ENCODE measurements at regions not wholly inside any gene's neighbourhood (a gene's known extent, or its start where the extent isn't known, plus 50 kb on each side); places are given as distances from the start of the nearest gene placed in this dataset.
A peak's percentile ranks its signal among the peaks of the same experiment; 100 is the strongest.

- H3K9ac ChIP-seq (ENCODE audit: low read depth, low read length), result no peak overlapping the region
- no peaks in the 10 kb centered on the region for H3K9me3 ChIP-seq (ENCODE audit: control insufficient read depth, insufficient read depth, low read length)
- no peak overlapping the region for H3K4me3 ChIP-seq (ENCODE audit: low read depth, low read length)
- no peak overlapping the region for H3K27ac ChIP-seq (ENCODE audit: low read depth, low read length)
- H3K4me1 ChIP-seq (ENCODE audit: control insufficient read depth, insufficient read depth, low read length), result peaks cover 4% of the 10 kb centered on the region; the same call in 1 of the 2 replicates
- no peaks in the 10 kb centered on the region for H3K27me3 ChIP-seq (ENCODE audit: control insufficient read depth, insufficient read depth, low read length)
- H3K36me3 ChIP-seq (ENCODE audit: control insufficient read depth, insufficient read depth, low read length), result no peaks in the 10 kb centered on the region
Observed at GRCh38 chr3:59163953-59164352, 114.1 kb upstream of the CFAP20DC start.

- Histone ChIP-seq H3K9ac (ENCODE audit: low read depth, low read length) (no peak overlapping the region), H3K4me1 (ENCODE audit: control insufficient read depth, insufficient read depth, low read length) (peaks cover 4% of the 10 kb centered on the region; the same call in 1 of the 2 replicates)
Observed at GRCh38 chr3:59161048-59161447, 111.2 kb upstream of the CFAP20DC start.

GRCh38 chr3:59160133-59160746, 110.4 kb upstream of the CFAP20DC start:
- Histone ChIP-seq H3K4me1 (ENCODE audit: control insufficient read depth, insufficient read depth, low read length) (0 out of 2 replicates have a peak, but pooled peaks cover 2% of the 10 kb centered on the region), H3K9ac (ENCODE audit: low read depth, low read length) (no peak overlapping the region), H3K27ac (ENCODE audit: low read depth, low read length) (no peak overlapping the region), H3K9me3 (ENCODE audit: control insufficient read depth, insufficient read depth, low read length) (no peaks in the 10 kb centered on the region), H3K36me3 (ENCODE audit: control insufficient read depth, insufficient read depth, low read length) (no peaks in the 10 kb centered on the region), H3K4me3 (ENCODE audit: low read depth, low read length) (no peak overlapping the region), H3K27me3 (ENCODE audit: control insufficient read depth, insufficient read depth, low read length) (no peaks in the 10 kb centered on the region)

More at GRCh38 chr3:59161048-59161447, 111.2 kb upstream of the CFAP20DC start:
- H3K36me3 ChIP-seq (ENCODE audit: control insufficient read depth, insufficient read depth, low read length), result no peaks in the 10 kb centered on the region
- no peak overlapping the region for H3K4me3 ChIP-seq (ENCODE audit: low read depth, low read length)
- no peaks in the 10 kb centered on the region for H3K27me3 ChIP-seq (ENCODE audit: control insufficient read depth, insufficient read depth, low read length)
- H3K9me3 ChIP-seq (ENCODE audit: control insufficient read depth, insufficient read depth, low read length), result no peaks in the 10 kb centered on the region
- no peak overlapping the region for H3K27ac ChIP-seq (ENCODE audit: low read depth, low read length)

GRCh38 chr3:59153648-59154047, 103.8 kb upstream of the CFAP20DC start:
- no peak overlapping the region for H3K27ac ChIP-seq (ENCODE audit: low read depth, low read length)
- H3K4me1 ChIP-seq (ENCODE audit: control insufficient read depth, insufficient read depth, low read length), result peaks cover 11% of the 10 kb centered on the region; the same call in 1 of the 2 replicates
- H3K9ac ChIP-seq (ENCODE audit: low read depth, low read length), result no peak overlapping the region
- H3K9me3 ChIP-seq (ENCODE audit: control insufficient read depth, insufficient read depth, low read length), result no peaks in the 10 kb centered on the region
- no peak overlapping the region for H3K4me3 ChIP-seq (ENCODE audit: low read depth, low read length)
- H3K36me3 ChIP-seq (ENCODE audit: control insufficient read depth, insufficient read depth, low read length), result no peaks in the 10 kb centered on the region
- no peaks in the 10 kb centered on the region for H3K27me3 ChIP-seq (ENCODE audit: control insufficient read depth, insufficient read depth, low read length)

- Histone ChIP-seq H3K4me3 (ENCODE audit: low read depth, low read length) (no peak overlapping the region), H3K9me3 (ENCODE audit: control insufficient read depth, insufficient read depth, low read length) (no peaks in the 10 kb centered on the region)
Observed at GRCh38 chr3:59152943-59153342, 103.1 kb upstream of the CFAP20DC start.

GRCh38 chr3:59150039-59150438, 100.2 kb upstream of the CFAP20DC start:
- no peaks in the 10 kb centered on the region for H3K36me3 ChIP-seq (ENCODE audit: control insufficient read depth, insufficient read depth, low read length)
- no peak overlapping the region for H3K27ac ChIP-seq (ENCODE audit: low read depth, low read length)
- no peaks in the 10 kb centered on the region for H3K9me3 ChIP-seq (ENCODE audit: control insufficient read depth, insufficient read depth, low read length)
- 0 out of 2 replicates have a peak overlapping the region, but pooled peaks have one; percentile 7 for H3K4me3 ChIP-seq (ENCODE audit: low read depth, low read length)
- no peaks in the 10 kb centered on the region for H3K27me3 ChIP-seq (ENCODE audit: control insufficient read depth, insufficient read depth, low read length)
- no peak overlapping the region for H3K9ac ChIP-seq (ENCODE audit: low read depth, low read length)
- H3K4me1 ChIP-seq (ENCODE audit: control insufficient read depth, insufficient read depth, low read length), result peaks cover 7% of the 10 kb centered on the region; the same call in 1 of the 2 replicates

More at GRCh38 chr3:59152943-59153342, 103.1 kb upstream of the CFAP20DC start:
- Histone ChIP-seq H3K4me1 (ENCODE audit: control insufficient read depth, insufficient read depth, low read length) (peaks cover 11% of the 10 kb centered on the region; the same call in 1 of the 2 replicates), H3K27me3 (ENCODE audit: control insufficient read depth, insufficient read depth, low read length) (no peaks in the 10 kb centered on the region), H3K9ac (ENCODE audit: low read depth, low read length) (no peak overlapping the region), H3K27ac (ENCODE audit: low read depth, low read length) (no peak overlapping the region), H3K36me3 (ENCODE audit: control insufficient read depth, insufficient read depth, low read length) (no peaks in the 10 kb centered on the region)

GRCh38 chr3:59149166-59149565, 99.3 kb upstream of the CFAP20DC start:
- no peaks in the 10 kb centered on the region for H3K27me3 ChIP-seq (ENCODE audit: control insufficient read depth, insufficient read depth, low read length)
- no peak overlapping the region for H3K4me3 ChIP-seq (ENCODE audit: low read depth, low read length)
- no peak overlapping the region for H3K9ac ChIP-seq (ENCODE audit: low read depth, low read length)
- no peaks in the 10 kb centered on the region for H3K9me3 ChIP-seq (ENCODE audit: control insufficient read depth, insufficient read depth, low read length)
- H3K4me1 ChIP-seq (ENCODE audit: control insufficient read depth, insufficient read depth, low read length), result peaks cover 6% of the 10 kb centered on the region; the same call in 1 of the 2 replicates
- no peak overlapping the region for H3K27ac ChIP-seq (ENCODE audit: low read depth, low read length)
- no peaks in the 10 kb centered on the region for H3K36me3 ChIP-seq (ENCODE audit: control insufficient read depth, insufficient read depth, low read length)

DNA sequence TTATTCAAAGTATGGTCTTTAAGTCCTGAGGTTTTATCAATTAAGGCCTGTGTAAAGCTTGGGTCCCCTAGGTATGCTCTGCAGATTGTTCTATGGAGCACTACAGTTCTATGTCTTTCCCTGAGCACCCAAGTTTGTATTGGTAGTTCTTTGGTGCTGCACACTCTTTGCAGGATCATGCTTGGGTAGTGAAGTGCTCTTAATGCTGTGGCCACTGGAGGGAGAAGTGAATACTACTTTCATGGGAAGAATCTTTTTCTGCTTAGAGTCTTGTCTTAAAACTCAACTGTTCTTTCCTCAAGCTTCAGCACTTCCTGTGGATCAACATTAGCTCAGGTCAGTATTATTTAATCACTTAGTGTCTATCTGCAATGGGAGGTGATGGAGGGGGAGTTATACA, 93.6 kb upstream of the CFAP20DC start:
- Histone ChIP-seq H3K36me3 (ENCODE audit: control insufficient read depth, insufficient read depth, low read length) (no peaks in the 10 kb centered on the region), H3K9me3 (ENCODE audit: control insufficient read depth, insufficient read depth, low read length) (no peaks in the 10 kb centered on the region), H3K9ac (ENCODE audit: low read depth, low read length) (no peak overlapping the region), H3K4me1 (ENCODE audit: control insufficient read depth, insufficient read depth, low read length) (peaks cover 2% of the 10 kb centered on the region; the same call in 1 of the 2 replicates), H3K27ac (ENCODE audit: low read depth, low read length) (no peak overlapping the region), H3K27me3 (ENCODE audit: control insufficient read depth, insufficient read depth, low read length) (no peaks in the 10 kb centered on the region), H3K4me3 (ENCODE audit: low read depth, low read length) (no peak overlapping the region)

GRCh38 chr3:59142556-59142955, 92.7 kb upstream of the CFAP20DC start:
- Histone ChIP-seq H3K4me3 (ENCODE audit: low read depth, low read length) (no peak overlapping the region), H3K9ac (ENCODE audit: low read depth, low read length) (no peak overlapping the region), H3K4me1 (ENCODE audit: control insufficient read depth, insufficient read depth, low read length) (peaks cover 2% of the 10 kb centered on the region; the same call in 1 of the 2 replicates), H3K36me3 (ENCODE audit: control insufficient read depth, insufficient read depth, low read length) (no peaks in the 10 kb centered on the region), H3K27me3 (ENCODE audit: control insufficient read depth, insufficient read depth, low read length) (no peaks in the 10 kb centered on the region), H3K9me3 (ENCODE audit: control insufficient read depth, insufficient read depth, low read length) (no peaks in the 10 kb centered on the region), H3K27ac (ENCODE audit: low read depth, low read length) (no peak overlapping the region)

GRCh38 chr3:59138966-59139365, 89.1 kb upstream of the CFAP20DC start:
- H3K4me3 ChIP-seq (ENCODE audit: low read depth, low read length), result no peak overlapping the region
- H3K27ac ChIP-seq (ENCODE audit: low read depth, low read length), result no peak overlapping the region
- no peaks in the 10 kb centered on the region for H3K9me3 ChIP-seq (ENCODE audit: control insufficient read depth, insufficient read depth, low read length)
- H3K4me1 ChIP-seq (ENCODE audit: control insufficient read depth, insufficient read depth, low read length), result peaks cover 2% of the 10 kb centered on the region; the same call in 1 of the 2 replicates
- no peaks in the 10 kb centered on the region for H3K27me3 ChIP-seq (ENCODE audit: control insufficient read depth, insufficient read depth, low read length)
- H3K36me3 ChIP-seq (ENCODE audit: control insufficient read depth, insufficient read depth, low read length), result no peaks in the 10 kb centered on the region
- H3K9ac ChIP-seq (ENCODE audit: low read depth, low read length), result no peak overlapping the region

DNA sequence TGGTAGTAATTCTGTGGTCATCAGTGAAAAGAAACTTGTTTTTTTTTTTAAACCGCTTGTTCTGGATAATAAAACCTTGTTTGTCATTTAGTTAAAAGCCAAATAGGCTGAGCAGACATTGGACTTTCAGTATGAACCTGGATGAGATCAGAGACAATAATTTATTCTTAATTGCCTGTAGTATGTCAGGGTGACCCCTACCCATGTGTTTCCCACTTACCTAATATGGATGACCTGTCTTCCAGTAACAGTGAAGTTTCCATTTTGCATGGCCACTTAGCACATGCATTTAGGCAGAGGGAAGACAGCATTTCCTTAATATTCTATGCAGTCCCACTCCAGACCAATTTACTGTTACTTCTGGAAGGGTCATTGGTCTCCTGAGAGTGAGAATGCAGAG, 87.6 kb upstream of the CFAP20DC start:
- no peaks in the 10 kb centered on the region for H3K9me3 ChIP-seq (ENCODE audit: control insufficient read depth, insufficient read depth, low read length)
- H3K27ac ChIP-seq (ENCODE audit: low read depth, low read length), result no peak overlapping the region
- no peak overlapping the region for H3K9ac ChIP-seq (ENCODE audit: low read depth, low read length)
- H3K4me3 ChIP-seq (ENCODE audit: low read depth, low read length), result no peak overlapping the region
- H3K27me3 ChIP-seq (ENCODE audit: control insufficient read depth, insufficient read depth, low read length), result no peaks in the 10 kb centered on the region
- peaks cover 2% of the 10 kb centered on the region; the same call in 1 of the 2 replicates for H3K4me1 ChIP-seq (ENCODE audit: control insufficient read depth, insufficient read depth, low read length)
- H3K36me3 ChIP-seq (ENCODE audit: control insufficient read depth, insufficient read depth, low read length), result no peaks in the 10 kb centered on the region

Data from HUES48 (cell line).